Mesothelial cell of epicardium (in vitro differentiated cells): ENCODE measurements at regions not wholly inside any gene's neighbourhood (a gene's known extent, or its start where the extent isn't known, plus 50 kb on each side); places are given as distances from the start of the nearest gene placed in this dataset.
A peak's percentile ranks its signal among the peaks of the same experiment; 100 is the strongest.

Experiments
- DNase-seq, 2 experiments: peaks; one replicate each; pipeline ENCODE4 v3.0.0; 2021; ENCODE audit warnings: low spot score in 2 of 2; ENCODE audit not compliant: unreplicated experiment in 2 of 2
- H3K27ac Mint-ChIP-seq: 2 replicates; pipeline ENCODE4 v1.8.0; 2021; ENCODE audit warnings: mixed read lengths
- H3K27me3 Mint-ChIP-seq: 2 replicates; pipeline ENCODE4 v1.8.0; 2021; ENCODE audit warnings: low read depth, mixed read lengths
- H3K36me3 Mint-ChIP-seq: 2 replicates; pipeline ENCODE4 v1.8.0; 2021; ENCODE audit warnings: mixed read lengths
- H3K4me1 Mint-ChIP-seq: 2 replicates; pipeline ENCODE4 v1.8.0; 2021; ENCODE audit warnings: mixed read lengths
- H3K4me3 Mint-ChIP-seq: 2 replicates; pipeline ENCODE4 v1.8.0; 2021; ENCODE audit warnings: mild to moderate bottlenecking, moderate library complexity, mixed read lengths
- H3K9me3 Mint-ChIP-seq: 2 replicates; pipeline ENCODE4 v1.8.0; 2021; ENCODE audit warnings: mixed read lengths
- TF ChIP-seq, protein P1 (sequence below): fragments of 200-600 bp; sonication (generic); IDR thresholded peaks from one replicate; pipeline ENCODE4 v1.5.0; 2021; ENCODE audit warnings: antibody characterized with exemption; ENCODE audit not compliant: unreplicated experiment

DNA sequence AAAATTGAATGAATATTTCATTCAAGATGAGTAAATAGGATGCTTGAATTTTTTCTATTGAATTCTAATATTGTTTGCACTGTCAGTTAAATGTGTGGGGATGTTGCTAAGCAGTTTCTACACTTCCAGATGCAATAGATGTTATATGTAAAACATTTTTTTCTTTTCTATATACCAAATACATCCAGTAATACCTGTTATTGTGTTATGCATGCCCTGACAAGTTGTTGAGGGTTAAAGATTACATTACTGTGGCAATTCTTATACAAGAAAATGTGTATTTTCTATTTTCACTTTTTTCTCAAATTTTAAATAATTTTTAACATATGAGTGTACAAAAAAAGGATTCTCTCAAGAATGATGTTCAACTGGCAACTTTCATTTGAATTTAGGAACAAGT lies 713.9 kb downstream of the GATA3 start:
- Mint-ChIP-seq H3K27ac (peak overlapping the region; percentile 47), H3K36me3 (no peaks in the 10 kb centered on the region), H3K4me3 (no peak overlapping the region), H3K27me3 (no peaks in the 10 kb centered on the region), H3K4me1 (peaks cover 60% of the 10 kb centered on the region), H3K9me3 (peaks cover 5% of the 10 kb centered on the region)
- TF ChIP-seq, protein P1, sequence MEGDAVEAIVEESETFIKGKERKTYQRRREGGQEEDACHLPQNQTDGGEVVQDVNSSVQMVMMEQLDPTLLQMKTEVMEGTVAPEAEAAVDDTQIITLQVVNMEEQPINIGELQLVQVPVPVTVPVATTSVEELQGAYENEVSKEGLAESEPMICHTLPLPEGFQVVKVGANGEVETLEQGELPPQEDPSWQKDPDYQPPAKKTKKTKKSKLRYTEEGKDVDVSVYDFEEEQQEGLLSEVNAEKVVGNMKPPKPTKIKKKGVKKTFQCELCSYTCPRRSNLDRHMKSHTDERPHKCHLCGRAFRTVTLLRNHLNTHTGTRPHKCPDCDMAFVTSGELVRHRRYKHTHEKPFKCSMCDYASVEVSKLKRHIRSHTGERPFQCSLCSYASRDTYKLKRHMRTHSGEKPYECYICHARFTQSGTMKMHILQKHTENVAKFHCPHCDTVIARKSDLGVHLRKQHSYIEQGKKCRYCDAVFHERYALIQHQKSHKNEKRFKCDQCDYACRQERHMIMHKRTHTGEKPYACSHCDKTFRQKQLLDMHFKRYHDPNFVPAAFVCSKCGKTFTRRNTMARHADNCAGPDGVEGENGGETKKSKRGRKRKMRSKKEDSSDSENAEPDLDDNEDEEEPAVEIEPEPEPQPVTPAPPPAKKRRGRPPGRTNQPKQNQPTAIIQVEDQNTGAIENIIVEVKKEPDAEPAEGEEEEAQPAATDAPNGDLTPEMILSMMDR = no peak
- DNase-seq = no peak

- DNase-seq = no peak
- Mint-ChIP-seq H3K27me3 (no peaks in the 10 kb centered on the region), H3K9me3 (peaks cover 5% of the 10 kb centered on the region), H3K36me3 (no peaks in the 10 kb centered on the region), H3K27ac (peak overlapping the region; percentile 47), H3K4me1 (peaks cover 61% of the 10 kb centered on the region), H3K4me3 (no peak overlapping the region)
- TF ChIP-seq, protein P1 = no peak
These were observed 714.4 kb downstream of the GATA3 start for GRCh38 chr10:8768852-8769251.

DNA sequence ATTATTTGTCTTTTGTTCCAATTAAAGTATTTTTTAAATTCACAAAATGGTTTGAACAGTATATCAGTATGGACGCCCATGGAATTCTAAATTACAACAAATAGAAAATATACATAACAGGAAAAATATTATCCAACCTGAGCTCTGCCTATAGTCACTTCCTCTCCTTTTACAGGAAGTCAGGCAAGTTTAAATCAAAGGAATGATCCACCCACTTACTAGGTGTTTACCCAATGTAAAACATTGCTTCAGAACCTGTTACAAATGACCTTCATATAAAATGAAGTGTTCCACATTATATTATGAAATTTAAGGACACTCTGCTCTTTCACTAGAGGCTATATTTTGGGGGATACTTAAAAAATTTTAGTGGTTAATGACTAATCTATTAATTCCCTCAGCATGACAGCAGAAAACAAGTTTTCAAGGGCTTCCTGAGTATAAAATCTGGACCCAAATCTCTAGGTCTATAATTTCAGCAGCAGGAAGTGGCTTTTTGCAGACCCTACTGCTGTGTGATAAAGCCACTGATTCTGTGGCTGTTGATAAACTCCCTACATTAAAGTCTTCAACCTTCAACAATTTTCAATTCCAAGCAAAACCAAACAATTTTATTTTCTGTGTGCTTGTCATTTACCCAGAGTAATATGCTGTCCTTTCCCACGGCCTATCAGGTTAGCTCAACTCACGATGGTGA lies 722.6 kb downstream of the GATA3 start:
- TF ChIP-seq, protein P1 = no peak
- Mint-ChIP-seq H3K4me1 (peaks cover 58% of the 10 kb centered on the region), H3K36me3 (no peaks in the 10 kb centered on the region), H3K9me3 (no peaks in the 10 kb centered on the region), H3K27me3 (no peaks in the 10 kb centered on the region), H3K4me3 (no peak overlapping the region), H3K27ac (no peak overlapping the region)
- DNase-seq = no peak

- H3K27me3 Mint-ChIP-seq = no peaks in the 10 kb centered on the region
- no peaks in the 10 kb centered on the region for H3K36me3 Mint-ChIP-seq
- peaks cover 3% of the 10 kb centered on the region for H3K9me3 Mint-ChIP-seq
- no peak overlapping the region for H3K27ac Mint-ChIP-seq
- no peak for DNase-seq
- H3K4me1 Mint-ChIP-seq = peaks cover 55% of the 10 kb centered on the region
- H3K4me3 Mint-ChIP-seq = no peak overlapping the region
- TF ChIP-seq, protein P1 = no peak
These were observed 724.2 kb downstream of the GATA3 start for GRCh38 chr10:8778713-8779112.

DNA sequence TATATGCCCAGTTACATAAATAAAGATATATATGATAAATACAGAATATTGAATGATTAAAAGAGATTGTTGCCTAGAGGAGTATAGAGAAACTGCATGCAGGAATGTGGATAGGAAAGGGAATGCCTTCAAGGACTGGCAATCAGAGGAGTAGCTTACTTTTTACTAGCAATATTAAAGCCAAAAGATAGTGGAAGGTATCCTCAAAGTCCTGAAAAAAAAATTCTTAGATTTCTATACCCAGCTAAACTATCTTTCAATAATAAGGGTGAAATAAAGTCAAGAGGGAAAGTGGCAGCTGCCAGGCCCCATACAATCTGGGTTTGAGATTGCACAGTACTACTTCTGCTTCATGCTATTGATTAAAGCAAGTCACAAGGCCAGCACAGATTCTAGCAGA lies 733.2 kb downstream of the GATA3 start:
- no peak for DNase-seq
- peaks cover 8% of the 10 kb centered on the region for H3K4me1 Mint-ChIP-seq
- H3K27me3 Mint-ChIP-seq = no peaks in the 10 kb centered on the region
- peaks cover 5% of the 10 kb centered on the region for H3K36me3 Mint-ChIP-seq
- no peak overlapping the region for H3K27ac Mint-ChIP-seq
- TF ChIP-seq, protein P1 = no peak
- peaks cover 54% of the 10 kb centered on the region for H3K9me3 Mint-ChIP-seq
- no peak overlapping the region for H3K4me3 Mint-ChIP-seq
